A172 (cell line): ENCODE measurements at regions not wholly inside any gene's neighbourhood (a gene's known extent, or its start where the extent isn't known, plus 50 kb on each side); places are given as distances from the start of the nearest gene placed in this dataset.

ENCODE experiments used
- DNase-seq: peaks from one replicate; pipeline ENCODE4 v3.0.0-alpha.2; 2015; ENCODE audit warnings: low spot score

DNA sequence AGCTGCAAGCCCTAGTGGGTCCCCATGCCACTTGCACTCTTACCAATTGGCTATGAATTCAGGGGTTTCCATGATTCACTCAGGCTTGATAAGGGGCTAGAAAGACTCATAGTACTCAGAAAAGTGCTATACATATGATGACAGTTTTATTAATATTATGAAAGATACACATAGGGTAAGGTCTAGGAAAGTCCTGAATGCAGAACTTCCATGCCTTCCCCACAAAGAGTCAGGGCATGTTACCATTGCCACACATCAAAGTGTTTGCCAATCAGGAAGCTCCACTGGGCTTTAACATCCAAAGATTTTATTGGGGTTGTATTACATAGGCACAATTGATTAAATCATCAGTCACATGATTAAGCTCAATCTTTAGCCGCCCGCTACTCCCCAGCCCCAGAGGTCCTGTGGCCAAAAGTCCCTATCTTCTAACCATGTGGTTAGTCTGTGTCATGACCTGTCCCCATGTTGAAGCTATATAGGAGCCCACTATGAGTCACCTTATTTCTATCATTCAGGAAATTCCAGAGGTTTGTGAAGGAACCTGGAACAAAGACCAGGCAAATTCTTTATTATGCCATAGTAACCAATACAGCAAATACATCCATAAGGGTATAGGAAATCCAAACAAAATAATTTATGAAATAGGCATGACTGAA, 635.6 kb downstream of the STPG2 start:
- DNase-seq, result peak; percentile 54
